GM12878 (cell line): ENCODE measurements at regions not wholly inside any gene's neighbourhood (a gene's known extent, or its start where the extent isn't known, plus 50 kb on each side); places are given as distances from the start of the nearest gene placed in this dataset.

Source experiments
- ATAC-seq: fragments of 200-7000 bp; cut with Tn5 transposase; 3 replicates; pipeline ENCODE4 v1.9.1; 2020; ENCODE audit warnings: mild to moderate bottlenecking, moderate library complexity
- BruUV-seq: library from RNA; stranded (reverse); fragments of 400-500 nt; replicated peaks from 2 replicates; lab custom pipeline; 2021; lab: Mats Ljungman, UMichigan
- CTCF ChIA-PET: fragments of 300-600 bp; sonication (Branson Sonifier 250); formaldehyde crosslinking; extraction: SDS; loops from one replicate; lab custom pipeline; 2021; ENCODE audit warnings: inconsistent platforms; lab: Yijun Ruan, JAX
- POLR2A ChIA-PET: fragments of 350-600 bp; formaldehyde crosslinking; extraction: SDS; loops from one replicate; lab custom pipeline; 2021; ENCODE audit warnings: inconsistent platforms; lab: Charles Lee
- RAD21 ChIA-PET: fragments of 300-600 bp; sonication (Branson Sonifier 250); formaldehyde crosslinking; loops from one replicate; lab custom pipeline; 2023; ENCODE audit warnings: antibody characterized with exemption; ENCODE audit not compliant: unreplicated experiment; lab: Charles Lee
- SMC1A ChIA-PET: fragments of 300-600 bp; sonication (Branson Sonifier 250); formaldehyde crosslinking; loops from one replicate; lab custom pipeline; 2023; ENCODE audit not compliant: unreplicated experiment, uncharacterized antibody; lab: Charles Lee
- DNase-seq: peaks from one replicate; pipeline ENCODE4 v3.0.0-alpha.2; 2011; ENCODE audit warnings: low read depth, low spot score
- FAIRE-seq: peaks from 3 replicates; lab custom pipeline; 2011; peaks lifted over from hg19 to GRCh38; lab: Jason Lieb, UNC
- H2AFZ ChIP-seq: 2 replicates; pipeline ENCODE4 v1.6.0; 2011; ENCODE audit warnings: low read depth, low read length, control low read depth; ENCODE audit not compliant: control insufficient read depth
- H3K27ac ChIP-seq: 2 replicates; pipeline ENCODE4 v1.5.1; 2011; ENCODE audit warnings: control low read depth; ENCODE audit not compliant: control insufficient read depth, insufficient read depth
- H3K27me3 ChIP-seq, 2 experiments: replicated peaks in 1 of 2; 2 replicates each; pipeline versions ENCODE4 v1.6.0 to v1.6.1; 2011; ENCODE audit warnings: low read length in 1 of 2; ENCODE audit not compliant: control insufficient read depth in 2 of 2, insufficient read depth in 2 of 2
- H3K36me3 ChIP-seq, 2 experiments: 2 replicates each; pipeline ENCODE4 v1.5.1; 2011; ENCODE audit warnings: low read length in 1 of 2; ENCODE audit not compliant: control insufficient read depth in 2 of 2, insufficient read depth in 2 of 2
- H3K4me1 ChIP-seq: 2 replicates; pipeline ENCODE4 v1.6.1; 2011; ENCODE audit warnings: mild to moderate bottlenecking, low read length, moderate library complexity, mixed read lengths; ENCODE audit not compliant: control insufficient read depth, insufficient read depth
- H3K4me2 ChIP-seq: 2 replicates; pipeline ENCODE4 v1.6.0; 2011; ENCODE audit warnings: control low read depth; ENCODE audit not compliant: control insufficient read depth, insufficient read depth
- H3K4me3 ChIP-seq: fragments of 200-600 bp; sonication (generic); 2 replicates; pipeline ENCODE4 v1.5.1; 2016
- H3K79me2 ChIP-seq: 2 replicates; pipeline ENCODE4 v1.6.0; 2011; ENCODE audit warnings: low read length; ENCODE audit not compliant: control insufficient read depth, insufficient read depth
- H3K9ac ChIP-seq: 2 replicates; pipeline ENCODE4 v1.8.0; 2011; ENCODE audit warnings: low read length, control low read depth, mixed read lengths; ENCODE audit not compliant: control insufficient read depth, insufficient read depth
- H3K9me3 ChIP-seq: replicated peaks from 3 replicates; pipeline ENCODE4 v1.5.1; 2011; ENCODE audit warnings: mild to moderate bottlenecking, low read length; ENCODE audit not compliant: control insufficient read depth, insufficient read depth
- H4K20me1 ChIP-seq: 2 replicates; pipeline ENCODE4 v1.6.0; 2011; ENCODE audit not compliant: control insufficient read depth, insufficient read depth
- CREM ChIP-seq: IDR thresholded peaks from 2 replicates; pipeline ENCODE4 v1.6.1; 2014; ENCODE audit warnings: antibody characterized with exemption, low read depth
- EZH2 ChIP-seq: IDR thresholded peaks from 2 replicates; pipeline ENCODE4 v1.6.1; 2012; ENCODE audit warnings: low read depth, mild to moderate bottlenecking, control low read depth, inconsistent platforms, low read length, borderline replicate concordance; ENCODE audit not compliant: control insufficient read depth
- IKZF2 ChIP-seq, 2 experiments: fragments of 450-650 bp; IDR thresholded peaks; 2 replicates each; pipeline ENCODE4 v1.6.1; 2017; ENCODE audit warnings: mild to moderate bottlenecking in 2 of 2, moderate library complexity in 2 of 2
- IRF4 ChIP-seq: IDR thresholded peaks from 2 replicates; pipeline ENCODE4 v1.6.1; 2011; ENCODE audit warnings: low read depth, low read length
- JUNB ChIP-seq: IDR thresholded peaks from 2 replicates; pipeline ENCODE4 v1.6.1; 2016; ENCODE audit warnings: antibody characterized with exemption, mild to moderate bottlenecking
- KAT2A ChIP-seq: conservative IDR thresholded peaks from 2 replicates; pipeline ENCODE4 v1.6.1; 2011; ENCODE audit warnings: low read depth, low read length; ENCODE audit not compliant: control insufficient read depth
- MYC ChIP-seq: IDR thresholded peaks from 2 replicates; pipeline ENCODE4 v1.6.1; 2011; ENCODE audit warnings: mild to moderate bottlenecking, low read length, moderate library complexity, inconsistent platforms; ENCODE audit not compliant: insufficient read depth, insufficient replicate concordance, insufficient read length, severe bottlenecking
- NR2C1 ChIP-seq: fragments of 450-650 bp; IDR thresholded peaks from 2 replicates; pipeline ENCODE4 v1.6.1; 2017; ENCODE audit warnings: antibody characterized with exemption, mild to moderate bottlenecking, moderate library complexity
- NRF1 ChIP-seq: conservative IDR thresholded peaks from 2 replicates; pipeline ENCODE4 v1.6.1; 2011; ENCODE audit warnings: mild to moderate bottlenecking, low read depth, low read length, improper control_type of control experiment
- PAX5 ChIP-seq: IDR thresholded peaks from 2 replicates; pipeline ENCODE4 v1.6.1; 2011; ENCODE audit warnings: low read depth, low read length, borderline replicate concordance
- PML ChIP-seq: IDR thresholded peaks from 2 replicates; pipeline ENCODE4 v1.6.1; 2012; ENCODE audit warnings: low read length, inconsistent platforms
- RB1 ChIP-seq: fragments of 450-650 bp; formaldehyde crosslinking; IDR thresholded peaks from 2 replicates; pipeline ENCODE4 v1.6.1; 2017; ENCODE audit warnings: mild to moderate bottlenecking, borderline replicate concordance
- REST ChIP-seq: IDR thresholded peaks from 2 replicates; pipeline ENCODE4 v1.6.1; 2012; ENCODE audit warnings: mild to moderate bottlenecking, low read depth, low read length
- SMAD1 ChIP-seq: fragments of 450-650 bp; IDR thresholded peaks from 2 replicates; pipeline ENCODE4 v1.6.1; 2018; ENCODE audit warnings: mild to moderate bottlenecking, low read depth; ENCODE audit not compliant: partially characterized antibody
- TCF3 ChIP-seq: IDR thresholded peaks from 2 replicates; pipeline ENCODE4 v1.6.1; 2012; ENCODE audit warnings: low read depth, mild to moderate bottlenecking, low read length, borderline replicate concordance; ENCODE audit not compliant: insufficient read depth
- YY1 ChIP-seq: IDR thresholded peaks from 2 replicates; pipeline ENCODE4 v1.6.1; 2011; ENCODE audit warnings: low read depth, mild to moderate bottlenecking, low read length
- ZBTB33 ChIP-seq: fragments of 450-650 bp; IDR thresholded peaks from 2 replicates; pipeline ENCODE4 v1.6.1; 2017; ENCODE audit warnings: mild to moderate bottlenecking
- WGBS: methylation state at CpG from one replicate; pipeline ENCODE4 v1.1.6; 2016; ENCODE audit warnings: low lambda C conversion rate; ENCODE audit not compliant: insufficient replicate concordance, insufficient coverage; ENCODE audit errors: missing lambda C conversion rate; 5-methylcytosine and 5-hydroxymethylcytosine counted together
- in situ Hi-C: fragments of 300-500 bp; cut with MboI; formaldehyde crosslinking; loops from 9 replicates; pipeline ENCODE4 v1.14.3; 2018; ENCODE audit warnings: mixed read lengths
- intact Hi-C: fragments of 100-400 bp; cut with micrococcal nuclease; formaldehyde crosslinking; loops from one replicate; pipeline ENCODE4 v1.14.2; 2022; ENCODE audit not compliant: unreplicated experiment

GRCh38 chr22:47551431-47551775 is 789.0 kb downstream of the TBC1D22A start:
- Histone ChIP-seq H3K4me3 (no peak overlapping the region), H3K27ac (no peak overlapping the region), H3K9me3 (no peaks in the 10 kb centered on the region; the same call in 2 of the 3 replicates), H3K4me1 (no peaks in the 10 kb centered on the region), H3K36me3 (no peaks in the 10 kb centered on the region), H4K20me1 (no peaks in the 10 kb centered on the region), H3K9ac (no peak overlapping the region), H3K79me2 (no peaks in the 10 kb centered on the region), H3K27me3 (no peaks in the 10 kb centered on the region), H3K4me2 (no peak overlapping the region), H2AFZ (no peak overlapping the region)
- ChIA-PET POLR2A (no interaction called here), RAD21 (no interaction called here), CTCF (no interaction called here), SMC1A (no interaction called here)
- in situ Hi-C loops, result no loop called here
- intact Hi-C loops, result no loop called here
- DNase-seq (no peak), ATAC-seq (no peak), FAIRE-seq (no peak)
- BruUV-seq, result no TSS peak
- TF ChIP-seq ZBTB33 (no peak), SMAD1 (no peak), RB1 (no peak), PML (no peak), YY1 (no peak), MYC (no peak), NRF1 (no peak), IRF4 (no peak), PAX5 (no peak), NR2C1 (no peak), IKZF2 (IDR thresholded peaks at IDR 0.05) (no peak), CREM (no peak), TCF3 (no peak), KAT2A (no peak), REST (no peak), JUNB (no peak), EZH2 (no peak)
- WGBS, result 44% methylated on average over 7 of the region's 7 CpGs
